PC-3 (cell line): ENCODE measurements at regions not wholly inside any gene's neighbourhood (a gene's known extent, or its start where the extent isn't known, plus 50 kb on each side); places are given as distances from the start of the nearest gene placed in this dataset.

ENCODE experiments used
- ATAC-seq: fragments of 200-7000 bp; cut with Tn5 transposase; 2 replicates; pipeline ENCODE4 v1.9.1; 2020; ENCODE audit warnings: mild to moderate bottlenecking, moderate library complexity
- BruUV-seq: library from RNA; stranded (reverse); fragments of 400-500 nt; replicated peaks from 2 replicates; lab custom pipeline; 2021; lab: Mats Ljungman, UMichigan
- CTCF ChIA-PET: fragments of 300-600 bp; sonication (Branson Sonifier 250); formaldehyde crosslinking; loops from one replicate; lab custom pipeline; 2022; ENCODE audit warnings: antibody characterized with exemption; lab: Charles Lee
- POLR2A ChIA-PET: fragments of 300-600 bp; sonication (Branson Sonifier 250); formaldehyde crosslinking; loops from one replicate; lab custom pipeline; 2022; ENCODE audit warnings: antibody characterized with exemption; ENCODE audit not compliant: unreplicated experiment; lab: Charles Lee
- DNase-seq: peaks from one replicate; pipeline ENCODE4 v3.0.0-alpha.2; 2015
- H2AFZ ChIP-seq: fragments of 300-600 bp; sonication (generic); 2 replicates; pipeline ENCODE4 v1.6.0; 2016; ENCODE audit warnings: antibody characterized with exemption, low read length
- H3F3A ChIP-seq: fragments of 300-600 bp; sonication (generic); one replicate; pipeline ENCODE4 v1.6.0; 2017; ENCODE audit warnings: antibody characterized with exemption, low read length, control low read depth, mild to moderate bottlenecking; ENCODE audit not compliant: unreplicated experiment
- H3K27ac ChIP-seq: fragments of 300-600 bp; sonication (generic); 2 replicates; pipeline ENCODE4 v1.5.1; 2016; ENCODE audit warnings: mild to moderate bottlenecking, low read length
- H3K27me3 ChIP-seq: fragments of 300-600 bp; sonication (generic); 2 replicates; pipeline ENCODE4 v1.6.1; 2016; ENCODE audit warnings: low read length, mixed read lengths
- H3K36me3 ChIP-seq: fragments of 300-600 bp; sonication (generic); 2 replicates; pipeline ENCODE4 v1.6.1; 2016; ENCODE audit warnings: low read depth, mixed run types, low read length, mixed read lengths
- H3K4me1 ChIP-seq: fragments of 300-600 bp; sonication (generic); 2 replicates; pipeline ENCODE4 v1.5.1; 2016; ENCODE audit warnings: low read length; ENCODE audit not compliant: insufficient read depth
- H3K4me2 ChIP-seq: fragments of 300-600 bp; sonication (generic); 2 replicates; pipeline ENCODE4 v1.6.0; 2016; ENCODE audit warnings: low read length
- H3K4me3 ChIP-seq: fragments of 300-600 bp; sonication (generic); 2 replicates; pipeline ENCODE4 v1.5.1; 2016; ENCODE audit warnings: mild to moderate bottlenecking, low read length, mixed read lengths
- H3K79me2 ChIP-seq: fragments of 300-600 bp; sonication (generic); 2 replicates; pipeline ENCODE4 v1.6.1; 2017; ENCODE audit warnings: low read length, mixed read lengths
- H3K9ac ChIP-seq: fragments of 300-600 bp; sonication (generic); 2 replicates; pipeline ENCODE4 v1.6.0; 2016; ENCODE audit warnings: mild to moderate bottlenecking, low read length
- H3K9me2 ChIP-seq: fragments of 300-600 bp; sonication (generic); replicated peaks from 2 replicates; pipeline ENCODE4 v1.6.1; 2016; ENCODE audit warnings: mixed run types, low read length, mixed read lengths
- H3K9me3 ChIP-seq: fragments of 300-600 bp; sonication (generic); 2 replicates; pipeline ENCODE4 v1.6.1; 2016; ENCODE audit warnings: low read length, mixed read lengths
- H4K20me1 ChIP-seq: fragments of 300-600 bp; sonication (generic); 2 replicates; pipeline ENCODE4 v1.6.1; 2016; ENCODE audit warnings: low read length, mixed read lengths
- CTCF ChIP-seq: fragments of 300-600 bp; sonication (generic); conservative IDR thresholded peaks from 2 replicates; pipeline ENCODE4 v1.5.1; 2017; ENCODE audit warnings: antibody characterized with exemption, low read depth, mild to moderate bottlenecking, low read length
- EZH2 ChIP-seq: fragments of 300-600 bp; sonication (generic); IDR thresholded peaks from one replicate; pipeline ENCODE4 v1.6.1; 2017; ENCODE audit warnings: antibody characterized with exemption, mild to moderate bottlenecking, low read length; ENCODE audit not compliant: unreplicated experiment
- EZH2phosphoT487 ChIP-seq: fragments of 300-600 bp; sonication (generic); IDR thresholded peaks from 2 replicates; pipeline ENCODE4 v1.6.1; 2018; ENCODE audit warnings: mild to moderate bottlenecking, antibody characterized with exemption, low read length, borderline replicate concordance
- intact Hi-C: fragments of 100-400 bp; cut with micrococcal nuclease; formaldehyde crosslinking; loops from 2 replicates; pipeline ENCODE4 v1.9.0; 2023

DNA sequence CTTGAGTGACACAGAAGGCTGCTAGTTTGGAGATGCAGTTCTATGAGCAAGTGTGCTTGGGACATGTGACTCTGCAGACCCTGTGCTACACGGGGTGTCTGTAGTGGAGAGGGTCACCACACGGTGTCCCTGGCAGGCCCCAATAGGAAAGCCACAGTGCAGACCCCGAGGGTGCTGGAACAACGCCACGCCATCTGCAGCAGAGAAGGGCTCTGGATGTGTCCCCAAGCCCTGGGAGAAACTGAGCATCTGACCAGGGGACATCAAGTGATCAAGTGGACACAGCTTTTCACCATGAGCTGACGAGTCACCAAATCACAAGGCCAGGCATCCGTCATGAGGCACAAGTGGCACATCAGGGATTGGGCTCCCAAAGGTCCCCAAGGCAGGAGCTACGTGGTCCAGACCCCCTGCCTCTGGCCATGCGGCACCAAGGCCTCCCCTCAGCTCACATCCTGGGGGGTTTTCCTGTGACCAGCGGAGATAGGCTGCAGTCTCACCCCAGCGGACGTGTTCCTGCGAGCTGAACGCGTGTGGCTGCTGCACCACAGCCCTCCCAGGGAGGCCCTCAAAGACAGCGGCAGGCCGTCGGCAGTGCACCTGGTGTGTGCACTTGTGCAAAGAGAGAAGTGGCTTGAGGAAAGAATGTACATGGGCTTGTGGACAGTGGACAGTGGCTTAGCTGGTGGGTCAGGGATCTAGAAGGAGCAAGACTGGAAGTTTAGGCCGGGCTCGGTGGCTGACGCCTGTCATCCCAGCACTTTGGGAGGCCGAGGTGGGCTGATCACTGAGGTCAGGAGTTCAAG lies 96.7 kb downstream of the RPS6KA4 start:
- POLR2A ChIA-PET = no interaction called here

DNA sequence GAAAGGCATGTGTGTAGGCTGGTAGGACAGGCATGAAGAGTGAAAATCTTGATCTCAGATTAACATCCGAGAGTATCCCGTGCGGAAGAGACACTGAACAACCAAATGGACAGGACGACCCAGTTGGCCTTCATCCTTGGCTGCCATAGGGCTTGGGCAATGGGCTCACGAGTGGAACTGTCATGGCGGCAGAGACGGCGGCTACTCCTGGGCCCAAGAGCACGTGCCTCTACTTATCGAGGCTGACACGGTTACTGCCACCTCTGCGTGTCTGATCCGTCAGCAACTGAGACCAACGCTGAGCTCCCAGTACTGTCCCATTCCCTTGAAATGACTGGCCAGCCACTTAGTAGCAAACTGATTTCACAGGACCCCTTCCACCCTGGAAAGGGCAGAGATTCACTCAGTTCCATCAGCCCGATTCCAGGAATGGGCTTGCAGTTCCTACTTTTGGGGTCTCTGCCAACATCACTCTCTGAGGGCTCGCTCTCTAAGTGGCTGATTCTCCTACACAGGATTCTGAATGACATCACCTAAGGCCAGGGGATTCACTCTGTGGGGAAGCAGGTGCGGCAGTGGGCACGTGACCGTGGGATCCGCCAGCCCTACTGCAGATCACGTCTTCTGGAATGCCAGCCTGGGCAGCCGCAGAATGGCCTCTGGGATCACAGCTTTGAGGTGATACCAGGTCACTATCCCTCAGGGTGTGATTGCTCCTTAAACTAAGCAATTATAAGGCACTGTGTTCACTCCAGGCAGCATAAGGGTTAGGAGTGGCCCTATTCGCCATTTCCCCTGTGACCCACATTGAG lies 97.8 kb downstream of the RPS6KA4 start:
- Histone ChIP-seq H3K9me2 (no peaks in the 10 kb centered on the region), H3K4me1 (no peaks in the 10 kb centered on the region), H3K4me2 (no peak overlapping the region), H3K9ac (no peak overlapping the region), H4K20me1 (no peaks in the 10 kb centered on the region), H3K27ac (no peak overlapping the region), H3K27me3 (peaks cover 10% of the 10 kb centered on the region; the same call in 1 of the 2 replicates), H2AFZ (no peak overlapping the region), H3K4me3 (no peak overlapping the region), H3F3A (no peaks in the 10 kb centered on the region), H3K79me2 (no peaks in the 10 kb centered on the region), H3K9me3 (no peaks in the 10 kb centered on the region), H3K36me3 (no peaks in the 10 kb centered on the region)
- CTCF ChIA-PET = no interaction called here
- BruUV-seq = no TSS peak
- ATAC-seq (no peak), DNase-seq (no peak)
- TF ChIP-seq EZH2phosphoT487 (no peak), EZH2 (no peak), CTCF (no peak)
- intact Hi-C loops = no loop called here
- POLR2A ChIA-PET = no interaction called here

More for the DNA sequence above, 96.7 kb downstream of the RPS6KA4 start:
- no peak overlapping the region for H3K4me3 ChIP-seq
- TF ChIP-seq EZH2phosphoT487 (no peak), CTCF (no peak), EZH2 (no peak)
- BruUV-seq = no TSS peak
- no peak overlapping the region for H2AFZ ChIP-seq
- H3K9me3 ChIP-seq = no peaks in the 10 kb centered on the region
- H4K20me1 ChIP-seq = no peaks in the 10 kb centered on the region
- H3K27me3 ChIP-seq = peaks cover 3% of the 10 kb centered on the region; the same call in 1 of the 2 replicates
- H3K27ac ChIP-seq = no peak overlapping the region
- H3F3A ChIP-seq = no peaks in the 10 kb centered on the region
- H3K4me2 ChIP-seq = no peak overlapping the region
- H3K9me2 ChIP-seq = no peaks in the 10 kb centered on the region
- H3K9ac ChIP-seq = no peak overlapping the region
- intact Hi-C loops = no loop called here
- H3K4me1 ChIP-seq = no peaks in the 10 kb centered on the region
- DNase-seq (no peak), ATAC-seq (no peak)
- no peaks in the 10 kb centered on the region for H3K36me3 ChIP-seq
- CTCF ChIA-PET = no interaction called here
- H3K79me2 ChIP-seq = no peaks in the 10 kb centered on the region
